GM18498 (cell line): ENCODE measurements at regions not wholly inside any gene's neighbourhood (a gene's known extent, or its start where the extent isn't known, plus 50 kb on each side); places are given as distances from the start of the nearest gene placed in this dataset.

Experiments used
- ATAC-seq: cut with Tn5 transposase; IDR thresholded peaks from one replicate; pipeline ENCODE4 v1.9.1; 2021; ENCODE audit warnings: mild to moderate bottlenecking, moderate library complexity; ENCODE audit not compliant: unreplicated experiment

DNA sequence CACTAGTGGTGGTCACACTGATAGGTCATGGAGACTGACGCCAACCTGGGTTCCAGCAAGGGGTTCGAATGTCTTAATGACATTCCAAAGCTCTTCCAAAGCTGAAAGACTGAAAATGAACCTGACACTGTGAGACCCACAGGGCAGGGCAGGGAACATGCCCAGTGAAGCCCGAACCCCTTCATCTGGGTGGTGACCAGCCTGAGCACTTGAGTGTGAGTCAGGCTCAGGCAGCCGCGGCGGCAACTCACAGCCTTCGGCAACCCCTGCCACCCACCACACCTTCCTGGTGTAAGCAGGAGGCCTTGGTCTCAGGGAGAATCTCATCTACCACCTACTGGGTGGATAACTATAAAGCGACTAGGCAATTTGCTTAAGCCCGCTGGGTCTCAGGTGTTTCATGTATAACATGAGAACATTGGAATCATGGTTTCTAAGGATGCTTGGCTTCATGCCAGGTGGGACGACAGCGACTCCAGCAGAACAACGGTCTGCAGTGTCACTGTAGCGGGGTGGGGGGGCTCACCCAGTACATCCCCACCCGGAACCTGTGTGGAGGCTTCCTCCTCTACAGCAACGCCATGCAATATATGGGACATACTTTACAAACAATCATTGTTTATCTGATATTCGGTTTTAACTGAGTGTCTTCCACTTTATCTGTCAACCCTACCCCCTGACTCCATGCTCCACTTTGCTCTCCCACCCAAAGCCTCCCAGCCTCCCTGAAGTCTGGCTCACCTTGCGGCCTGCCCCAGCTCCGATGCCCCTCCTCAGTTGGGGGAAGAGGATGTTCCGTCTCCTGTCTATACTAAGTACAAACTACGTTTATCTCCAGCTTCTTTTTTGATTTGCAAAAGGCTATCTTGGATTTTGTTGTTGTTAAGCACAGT lies 125.0 kb upstream of the MEF2A start:
- ATAC-seq = no peak

DNA sequence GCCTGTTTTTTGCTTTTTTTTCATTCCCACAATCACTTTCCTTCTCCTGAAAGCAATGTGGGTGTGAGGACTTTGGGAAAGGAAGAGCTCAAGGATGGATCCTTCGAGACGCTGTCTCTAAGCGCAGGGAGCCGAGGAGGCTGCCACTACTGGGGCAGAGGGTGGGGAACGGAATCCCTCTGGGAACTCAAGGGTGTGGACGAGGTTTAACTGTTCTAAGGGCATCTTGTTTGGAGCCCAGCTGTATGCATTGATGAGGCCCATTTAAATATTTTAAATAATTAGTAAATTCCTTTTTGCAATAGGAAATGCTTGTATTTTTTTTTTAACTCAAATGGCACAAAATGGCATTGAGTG lies 124.4 kb upstream of the MEF2A start:
- no peak for ATAC-seq

DNA sequence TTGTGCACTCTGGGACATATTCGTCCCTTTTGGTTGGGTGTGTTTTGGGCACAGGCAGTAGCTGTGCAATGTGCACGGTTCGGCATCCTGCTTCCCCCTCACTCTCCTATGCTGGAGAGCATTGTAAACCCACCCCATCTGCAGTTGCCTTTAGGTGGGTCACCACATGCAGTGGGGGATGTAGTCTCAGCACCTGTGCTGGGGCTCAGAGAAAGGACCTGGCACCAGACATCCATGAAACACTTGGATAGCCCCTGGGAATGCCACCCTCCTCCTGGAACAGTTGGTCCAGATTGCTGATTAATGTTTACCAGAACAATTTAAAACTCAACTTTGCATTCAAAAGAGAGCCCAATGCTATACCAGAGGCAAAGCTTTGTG lies 123.9 kb upstream of the MEF2A start:
- no peak for ATAC-seq

DNA sequence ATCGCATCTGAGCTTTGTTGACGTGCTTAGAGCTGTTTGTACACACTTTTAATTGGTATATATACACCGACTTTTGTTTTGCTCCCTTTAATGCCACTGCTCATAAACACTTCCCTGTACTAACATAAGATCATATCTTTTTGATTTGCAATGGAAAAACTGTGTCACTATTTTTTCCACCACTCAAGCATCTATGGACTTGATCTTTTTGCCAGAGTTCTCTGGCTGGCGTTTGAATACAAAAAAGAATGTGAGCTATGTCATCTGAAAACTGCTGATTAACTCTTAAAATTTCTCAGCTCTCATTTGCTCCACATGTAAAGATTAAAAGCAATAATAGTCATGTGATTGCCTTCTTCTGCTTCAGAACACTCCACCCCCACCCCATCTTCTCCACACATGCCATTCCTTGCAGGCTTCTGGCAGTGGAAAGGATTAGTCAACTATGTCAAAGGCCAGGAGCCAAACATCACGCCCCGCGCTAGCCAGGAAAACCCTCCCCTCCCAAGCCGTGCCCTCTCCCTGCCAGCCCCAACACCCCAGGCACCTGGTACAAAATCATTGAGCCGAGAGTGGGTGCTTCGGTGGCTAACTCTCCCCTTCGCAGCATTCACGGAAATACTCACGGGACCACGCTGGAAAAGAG lies 123.4 kb upstream of the MEF2A start:
- no peak for ATAC-seq

DNA sequence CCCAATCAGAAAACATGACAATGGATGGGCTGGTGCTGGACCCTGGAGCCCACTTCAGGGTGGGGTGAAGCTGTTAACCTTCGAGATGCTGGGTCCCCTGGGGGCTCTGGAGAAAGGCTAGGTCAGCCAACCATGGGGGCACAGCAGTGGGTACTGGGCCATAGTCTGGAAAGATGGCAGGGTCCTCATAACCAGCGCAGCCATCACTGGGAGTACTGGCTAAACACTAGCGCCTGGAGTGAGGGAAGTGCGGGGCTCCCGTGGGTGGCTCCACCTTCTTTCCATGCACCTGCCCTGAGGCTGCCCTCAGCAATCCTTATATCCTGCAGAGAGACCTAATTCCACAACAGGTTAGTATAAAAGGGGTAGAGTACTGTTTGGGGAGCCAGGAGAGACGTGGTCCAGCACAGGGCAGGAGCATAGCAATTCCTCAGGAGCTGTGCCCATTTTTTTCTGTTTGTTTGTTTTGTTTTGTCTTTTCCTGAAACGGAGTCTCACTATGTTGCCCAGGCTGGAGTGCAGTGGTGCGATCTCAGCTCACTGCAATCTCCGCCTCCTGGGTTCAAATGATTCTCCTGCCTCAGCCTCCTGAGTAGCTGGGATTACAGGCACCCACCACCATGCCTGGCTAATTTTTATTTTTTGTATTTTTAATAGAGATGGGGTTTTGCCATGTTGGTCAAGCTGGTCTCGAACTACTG lies 122.6 kb upstream of the MEF2A start:
- ATAC-seq = no peak

DNA sequence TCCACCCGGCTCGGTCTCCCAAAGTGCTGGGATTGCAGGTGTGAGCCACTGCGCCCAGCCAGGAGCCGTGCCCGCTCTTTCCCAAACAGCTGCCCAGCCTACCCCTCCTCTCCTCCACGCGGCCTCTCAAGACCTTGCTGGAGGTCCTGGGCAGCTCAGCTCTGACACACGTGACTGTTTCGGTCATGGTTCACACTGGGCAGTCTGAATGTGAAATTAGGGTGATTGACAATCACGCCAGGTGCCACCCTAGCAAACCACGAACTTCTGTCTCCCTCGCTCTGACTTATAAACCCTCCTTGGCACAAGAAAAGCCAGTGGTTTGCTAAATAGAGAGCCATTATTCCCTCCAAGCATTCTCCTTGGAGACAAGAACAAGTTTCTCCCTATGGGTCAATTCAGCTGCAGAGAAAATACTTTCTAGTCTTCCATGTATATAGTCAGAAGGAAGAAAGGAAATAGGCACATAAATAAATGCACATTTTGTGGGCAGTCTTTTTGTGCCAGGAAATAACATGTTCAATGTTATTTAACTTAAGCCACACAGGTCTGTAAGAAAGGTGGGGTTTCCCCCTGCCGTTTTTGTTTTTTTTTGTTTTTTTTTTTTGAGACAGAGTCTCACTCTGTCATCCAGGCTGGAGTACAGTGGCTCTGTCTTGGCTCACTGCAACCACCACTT lies 121.9 kb upstream of the MEF2A start:
- no peak for ATAC-seq

DNA sequence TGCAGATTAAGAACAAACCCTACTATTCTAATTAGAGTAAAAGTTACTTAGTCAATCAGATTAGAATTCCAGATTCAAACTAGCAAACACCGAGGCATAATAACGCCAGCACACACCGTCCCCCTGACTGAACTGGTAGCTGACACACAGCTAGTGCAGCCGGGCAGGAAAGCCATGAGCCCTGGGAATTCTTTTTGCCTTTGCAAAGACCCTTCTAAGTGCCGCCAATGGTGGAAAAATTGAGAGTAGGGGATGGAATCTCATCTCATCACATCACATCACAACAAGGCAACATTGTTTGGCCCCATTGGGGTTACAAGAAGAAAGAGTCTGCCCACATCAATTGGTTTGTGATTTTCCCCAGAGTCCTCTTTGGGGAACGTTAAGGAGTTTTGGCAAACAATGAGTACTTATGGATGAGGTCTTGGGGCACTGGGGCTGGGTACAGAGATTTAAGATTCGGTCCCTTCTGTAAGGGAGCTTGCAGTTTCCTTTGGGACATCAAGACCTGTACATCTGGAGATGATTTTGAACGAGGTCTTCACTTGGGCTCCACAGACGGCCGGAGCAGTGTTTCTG lies 120.4 kb upstream of the MEF2A start:
- no peak for ATAC-seq

DNA sequence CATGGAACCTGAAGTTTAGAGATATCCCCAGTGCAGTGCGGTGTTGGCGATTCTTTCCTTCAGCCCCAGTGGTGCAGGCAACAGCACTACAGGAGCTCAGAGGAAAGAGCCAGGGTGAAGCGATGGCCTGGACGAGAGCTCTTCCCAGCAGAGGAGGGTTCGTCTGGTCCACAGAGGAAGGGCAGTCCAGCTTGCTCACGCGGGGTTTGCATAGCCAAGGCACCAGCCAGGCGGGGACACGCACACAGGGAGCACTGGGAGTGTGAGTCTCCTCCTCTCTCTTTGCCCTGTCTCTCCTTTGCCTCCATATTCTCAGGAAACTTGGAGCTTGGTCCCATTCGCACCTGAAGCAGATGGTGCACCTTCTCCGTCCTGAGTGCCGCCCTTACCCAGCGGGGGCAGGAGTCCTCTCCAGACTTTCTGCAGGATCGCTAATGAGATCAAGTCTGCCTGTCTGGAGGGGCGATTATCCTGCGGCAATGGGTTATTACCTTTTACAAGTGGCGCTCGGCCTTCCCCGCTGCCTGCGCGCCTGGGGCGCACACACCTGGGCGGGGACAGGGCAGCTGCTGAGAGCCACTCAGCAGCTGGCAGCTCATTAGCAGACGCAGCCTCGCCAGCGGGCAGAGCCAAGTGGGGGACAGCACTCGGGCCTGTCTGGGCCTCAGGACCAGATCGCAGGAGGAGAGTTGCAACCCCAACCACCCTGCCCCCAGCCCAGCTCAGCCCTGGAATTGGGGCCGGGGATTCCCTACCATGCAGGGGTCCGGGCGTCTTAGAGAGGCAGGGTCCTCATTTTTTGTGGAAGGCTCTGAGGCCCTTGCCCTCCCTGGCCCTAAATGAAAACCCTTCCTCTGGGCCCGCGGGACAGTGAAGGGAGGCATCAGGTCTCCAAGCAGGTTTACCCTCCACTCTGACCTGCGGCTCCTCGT lies 119.0 kb upstream of the MEF2A start:
- ATAC-seq = no peak

DNA sequence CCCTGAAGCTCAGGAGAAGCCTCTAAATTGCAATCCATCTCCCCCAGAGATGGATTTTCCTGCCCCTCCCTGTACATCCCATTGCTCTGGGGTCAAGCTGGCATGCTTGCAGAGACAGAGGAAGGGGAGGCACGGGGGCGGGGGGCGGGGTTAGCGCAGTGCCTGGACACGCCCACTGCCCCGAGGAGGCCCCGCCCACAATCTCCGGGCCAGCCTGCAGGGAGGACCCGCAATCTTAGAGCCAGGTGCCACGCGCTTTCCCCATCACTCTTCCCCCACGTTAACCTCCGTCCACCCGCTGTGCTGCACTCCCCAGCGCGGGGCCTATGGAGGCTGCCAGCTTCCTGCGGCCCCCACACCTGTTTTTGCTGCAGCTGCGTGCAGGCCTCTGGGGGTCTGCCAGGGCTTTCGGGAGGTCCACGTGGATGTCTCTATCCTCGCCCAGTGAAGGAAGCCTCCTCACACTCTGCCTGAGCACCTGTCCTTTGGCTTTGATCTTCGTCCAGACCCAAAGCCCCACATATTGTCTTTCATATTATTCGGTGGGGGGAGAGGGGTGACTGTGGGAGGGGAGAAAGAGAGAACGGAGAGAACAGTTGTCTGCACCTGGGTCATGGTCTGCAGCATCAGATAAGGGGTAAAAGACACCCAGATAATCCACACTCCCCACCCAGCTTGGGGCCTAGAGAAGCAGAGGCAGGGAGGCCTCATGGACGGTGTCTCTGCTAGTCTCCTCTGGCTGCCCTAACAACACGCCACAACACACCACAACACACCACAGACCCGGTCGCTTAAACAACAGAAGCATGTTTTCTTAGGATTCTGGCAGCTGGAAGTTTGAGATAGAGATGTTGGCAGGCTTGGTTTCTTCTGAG lies 118.0 kb upstream of the MEF2A start:
- ATAC-seq = no peak

DNA sequence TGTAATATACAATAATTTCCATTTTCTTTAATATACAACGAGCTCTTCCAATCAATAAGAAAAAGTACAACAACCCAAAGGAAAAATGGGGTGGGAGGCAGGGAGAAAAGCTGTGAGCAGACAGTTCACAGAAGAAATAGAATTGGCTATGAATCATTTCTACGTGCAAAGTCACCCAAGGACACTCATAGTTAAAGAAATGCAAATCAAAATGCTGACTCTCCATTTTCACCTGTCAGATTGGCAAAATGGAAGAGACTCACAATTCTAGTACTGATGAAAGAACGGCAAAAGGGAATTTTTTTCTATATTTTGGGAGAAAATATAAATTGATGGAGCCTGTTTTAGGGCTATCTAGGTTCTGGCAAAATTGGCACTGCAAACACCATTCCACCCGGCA lies 116.3 kb upstream of the MEF2A start:
- ATAC-seq = no peak

DNA sequence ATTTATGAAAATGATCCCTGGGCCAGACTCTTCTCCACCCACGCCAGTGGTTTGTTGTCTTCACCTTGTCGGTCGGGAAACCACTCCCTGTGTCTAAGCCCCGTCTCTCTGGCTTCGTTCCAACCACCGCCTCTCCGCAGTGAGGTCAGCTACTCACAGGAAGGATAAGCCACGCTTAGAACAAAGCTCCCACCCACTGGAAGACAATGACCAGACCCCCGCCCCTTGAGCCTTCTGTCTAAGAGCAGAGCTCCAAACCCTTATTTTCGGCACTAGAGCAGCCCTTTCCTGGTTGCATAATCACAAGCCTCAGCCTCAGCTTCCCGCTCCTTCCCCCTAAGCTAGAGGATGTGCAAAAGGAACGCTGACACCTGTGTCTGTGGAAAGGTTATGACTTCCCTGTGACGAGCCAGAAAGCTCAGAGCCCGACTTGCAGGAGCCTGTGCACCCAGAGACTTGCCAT lies 114.9 kb upstream of the MEF2A start:
- no peak for ATAC-seq

DNA sequence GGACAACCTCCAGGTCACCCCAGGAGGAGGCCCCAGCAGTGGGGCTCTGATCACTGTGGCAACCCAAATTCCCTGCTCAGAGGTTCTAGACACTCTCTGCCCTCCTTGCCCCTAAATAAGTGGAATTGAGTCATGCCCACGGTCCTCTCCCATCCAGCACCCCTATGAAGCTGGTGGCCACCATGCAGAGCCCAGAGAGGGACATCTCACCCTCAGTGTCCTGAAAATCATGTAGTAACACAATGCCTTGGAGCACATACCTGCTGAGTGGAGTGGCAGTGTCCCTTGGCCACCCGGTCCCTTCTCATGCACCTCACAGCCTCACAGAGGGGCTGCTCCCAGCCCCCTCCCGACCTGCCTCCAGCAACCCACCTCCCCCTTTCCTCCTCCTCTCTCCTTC lies 114.3 kb upstream of the MEF2A start:
- ATAC-seq = no peak

DNA sequence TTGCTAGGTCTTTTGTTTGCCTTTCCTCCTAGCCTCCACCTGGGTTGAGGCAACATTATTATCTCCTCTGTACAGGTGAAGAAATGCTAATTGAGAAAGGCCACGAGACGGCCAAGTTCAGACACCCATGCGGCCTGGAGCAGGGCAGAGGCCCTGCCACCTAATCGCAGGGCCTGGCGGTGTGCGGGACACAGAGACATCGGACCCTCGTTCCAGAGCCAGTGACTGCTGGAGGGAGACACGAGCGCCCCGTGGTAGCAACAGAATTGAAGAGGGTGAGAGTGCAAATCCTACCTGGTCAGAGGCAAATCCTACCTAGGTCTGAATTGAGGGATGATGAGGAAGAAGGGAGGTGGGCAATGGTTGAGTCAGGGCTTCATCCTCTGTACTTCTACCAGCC lies 113.8 kb upstream of the MEF2A start:
- ATAC-seq = no peak

DNA sequence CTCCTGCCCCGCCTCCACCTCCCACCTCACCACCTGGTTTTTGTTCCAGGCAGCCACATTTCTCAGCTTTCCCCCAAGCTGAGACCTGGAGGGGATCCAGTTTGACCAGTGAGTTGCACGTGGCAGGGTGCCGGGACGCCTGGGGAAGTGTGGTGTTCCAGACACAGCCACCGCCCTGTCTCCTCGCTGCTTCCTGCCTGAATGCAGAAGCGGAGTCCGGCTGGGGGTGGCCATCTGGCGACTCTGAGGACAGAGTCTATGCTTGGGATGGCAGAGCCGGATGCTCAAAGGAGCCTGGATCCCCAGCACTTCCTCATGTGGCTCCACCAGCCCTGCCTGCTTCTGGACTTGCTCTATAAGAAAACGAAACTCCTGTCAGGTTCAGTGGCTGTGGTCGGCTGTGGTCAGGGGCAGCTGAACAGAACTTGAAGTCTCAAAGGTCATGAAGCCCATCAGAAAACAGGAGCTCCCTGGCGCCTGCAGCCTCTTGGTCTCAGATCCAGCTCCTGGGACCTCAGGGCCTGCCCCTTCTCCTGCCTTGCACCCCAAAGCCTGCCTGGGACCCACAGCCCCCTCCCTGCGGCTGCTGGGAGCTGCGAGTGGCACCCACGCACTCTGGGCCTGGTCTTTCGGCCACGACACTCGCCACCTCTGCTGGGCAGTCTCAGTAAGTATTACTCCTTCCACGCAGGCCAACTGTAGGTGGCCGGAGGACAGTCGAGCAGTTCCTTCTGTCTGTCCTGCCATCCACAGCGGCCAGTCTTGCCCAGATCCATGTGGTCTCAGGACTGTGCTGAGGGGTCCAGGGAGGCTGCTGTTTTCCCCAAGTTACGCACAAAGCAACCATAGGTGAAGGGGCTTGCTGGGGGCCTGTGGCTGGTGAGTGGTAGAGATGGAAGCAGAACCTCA lies 112.8 kb upstream of the MEF2A start:
- ATAC-seq = peak; percentile 87

DNA sequence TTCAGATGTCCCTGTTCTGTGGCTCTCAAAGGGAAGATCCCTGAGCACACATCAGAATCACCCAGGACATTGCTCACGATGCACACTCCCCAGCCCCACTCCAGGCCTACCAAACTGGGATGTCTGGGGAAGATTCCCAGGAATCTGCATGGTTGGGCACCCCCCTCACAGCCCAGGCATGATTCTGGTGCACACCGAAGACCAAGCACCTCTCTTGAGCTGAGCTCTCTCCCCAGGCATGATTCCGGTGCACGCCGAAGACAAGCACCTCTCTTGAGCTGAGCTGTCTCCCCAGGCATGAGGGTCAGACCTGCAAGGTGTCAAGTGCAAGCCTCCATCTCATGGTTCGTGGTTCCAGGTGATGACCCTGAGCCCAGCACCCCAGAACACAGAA lies 112.2 kb upstream of the MEF2A start:
- ATAC-seq = no peak

DNA sequence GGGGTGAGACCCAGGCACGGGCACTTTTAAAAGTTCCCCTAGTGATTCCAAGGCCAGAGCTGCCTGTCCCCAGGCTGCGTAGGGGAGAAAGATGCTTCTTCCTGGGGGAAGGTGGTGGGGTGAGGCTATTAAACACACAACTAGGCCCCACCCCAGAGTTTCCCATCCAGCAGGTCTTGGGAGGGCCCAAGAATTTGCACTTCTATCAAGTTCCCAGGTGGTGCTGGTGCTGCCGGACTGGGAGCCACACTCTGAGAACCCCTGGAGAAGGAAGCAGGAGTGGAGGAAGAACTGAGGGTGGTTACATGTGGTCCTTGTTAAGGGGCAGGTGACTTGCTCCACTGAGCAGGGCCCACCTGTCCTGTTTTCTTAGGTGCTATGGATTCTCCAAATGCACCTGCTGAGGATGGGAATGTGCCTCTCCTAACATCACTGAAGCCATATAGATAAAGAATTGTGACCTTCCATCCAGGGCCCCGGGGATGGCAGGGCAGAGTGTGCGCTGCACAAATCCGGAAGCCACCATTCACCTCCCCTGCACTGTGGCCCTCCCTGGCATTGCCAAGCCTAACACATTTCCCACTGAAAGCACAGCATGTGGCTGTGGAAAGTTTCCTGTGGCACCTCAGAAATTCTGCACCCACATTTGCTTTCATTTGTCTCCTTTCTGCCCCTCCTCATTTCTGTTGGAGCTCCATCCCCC lies 111.5 kb upstream of the MEF2A start:
- no peak for ATAC-seq
